Glutamatergic neuron (in vitro differentiated cells): ENCODE measurements at regions not wholly inside any gene's neighbourhood (a gene's known extent, or its start where the extent isn't known, plus 50 kb on each side); places are given as distances from the start of the nearest gene placed in this dataset.

Experiments
- DNase-seq: peaks from one replicate; pipeline ENCODE4 v3.0.0; 2022
- H3K27ac Mint-ChIP-seq: one replicate; pipeline ENCODE4 v1.8.0; 2020; ENCODE audit warnings: mild to moderate bottlenecking, mixed read lengths, inconsistent platforms; ENCODE audit not compliant: unreplicated experiment
- H3K27me3 Mint-ChIP-seq: one replicate; pipeline ENCODE4 v1.8.0; 2020; ENCODE audit warnings: mild to moderate bottlenecking, moderate library complexity, mixed read lengths, inconsistent platforms; ENCODE audit not compliant: unreplicated experiment
- H3K36me3 Mint-ChIP-seq: one replicate; pipeline ENCODE4 v1.8.0; 2020; ENCODE audit warnings: mild to moderate bottlenecking, mixed read lengths, inconsistent platforms; ENCODE audit not compliant: unreplicated experiment
- H3K4me1 Mint-ChIP-seq: one replicate; pipeline ENCODE4 v1.8.0; 2020; ENCODE audit warnings: mild to moderate bottlenecking, low read depth, mixed read lengths, inconsistent platforms; ENCODE audit not compliant: unreplicated experiment
- H3K4me3 Mint-ChIP-seq: one replicate; pipeline ENCODE4 v1.8.0; 2020; ENCODE audit warnings: mild to moderate bottlenecking, mixed read lengths, inconsistent platforms; ENCODE audit not compliant: unreplicated experiment
- H3K9me3 Mint-ChIP-seq: one replicate; pipeline ENCODE4 v1.8.0; 2020; ENCODE audit warnings: mild to moderate bottlenecking, moderate library complexity, mixed read lengths, inconsistent platforms; ENCODE audit not compliant: unreplicated experiment
- CTCF ChIP-seq: fragments of 200-600 bp; sonication (generic); IDR thresholded peaks from one replicate; pipeline ENCODE4 v1.5.0; 2021; ENCODE audit not compliant: partially characterized antibody, unreplicated experiment

GRCh38 chr4:38504396-38504715, 159.6 kb upstream of the KLF3 start:
- DNase-seq: no peak
- H3K4me3 Mint-ChIP-seq: no peak overlapping the region
- no peaks in the 10 kb centered on the region for H3K4me1 Mint-ChIP-seq
- no peak overlapping the region for H3K27ac Mint-ChIP-seq
- no peak for TF ChIP-seq CTCF
- H3K36me3 Mint-ChIP-seq: no peaks in the 10 kb centered on the region
- H3K27me3 Mint-ChIP-seq: peaks cover 3% of the 10 kb centered on the region
- no peaks in the 10 kb centered on the region for H3K9me3 Mint-ChIP-seq

- Mint-ChIP-seq H3K36me3 (no peaks in the 10 kb centered on the region), H3K4me3 (no peak overlapping the region), H3K27ac (no peak overlapping the region), H3K9me3 (peaks cover 1% of the 10 kb centered on the region), H3K27me3 (no peaks in the 10 kb centered on the region), H3K4me1 (no peaks in the 10 kb centered on the region)
- no peak for TF ChIP-seq CTCF
- DNase-seq: no peak
Measured at GRCh38 chr4:38509551-38509950, 154.4 kb upstream of the KLF3 start.

GRCh38 chr4:38510201-38510600, 153.8 kb upstream of the KLF3 start:
- no peak for DNase-seq
- TF ChIP-seq CTCF: no peak
- no peaks in the 10 kb centered on the region for H3K36me3 Mint-ChIP-seq
- no peaks in the 10 kb centered on the region for H3K27me3 Mint-ChIP-seq
- H3K9me3 Mint-ChIP-seq: peaks cover 1% of the 10 kb centered on the region
- no peaks in the 10 kb centered on the region for H3K4me1 Mint-ChIP-seq
- no peak overlapping the region for H3K4me3 Mint-ChIP-seq
- H3K27ac Mint-ChIP-seq: no peak overlapping the region

- Mint-ChIP-seq H3K36me3 (no peaks in the 10 kb centered on the region), H3K4me3 (no peak overlapping the region), H3K27ac (no peak overlapping the region), H3K27me3 (no peaks in the 10 kb centered on the region), H3K9me3 (peaks cover 1% of the 10 kb centered on the region), H3K4me1 (no peaks in the 10 kb centered on the region)
- no peak for TF ChIP-seq CTCF
- DNase-seq: no peak
Measured at GRCh38 chr4:38511702-38512101, 152.3 kb upstream of the KLF3 start.

- no peaks in the 10 kb centered on the region for H3K36me3 Mint-ChIP-seq
- H3K27me3 Mint-ChIP-seq: no peaks in the 10 kb centered on the region
- no peak overlapping the region for H3K4me3 Mint-ChIP-seq
- no peak for DNase-seq
- no peak for TF ChIP-seq CTCF
- H3K4me1 Mint-ChIP-seq: no peaks in the 10 kb centered on the region
- H3K9me3 Mint-ChIP-seq: peaks cover 1% of the 10 kb centered on the region
- no peak overlapping the region for H3K27ac Mint-ChIP-seq
Measured at GRCh38 chr4:38512840-38513239, 151.2 kb upstream of the KLF3 start.
